GM12878 (cell line): ENCODE measurements at regions not wholly inside any gene's neighbourhood (a gene's known extent, or its start where the extent isn't known, plus 50 kb on each side); places are given as distances from the start of the nearest gene placed in this dataset.

ENCODE experiments used
- CEBPB ChIP-seq, 2 experiments: fragments of 150-350 bp in 1 of 2; IDR thresholded peaks; 2 replicates each; pipeline ENCODE4 v1.6.1; 2012 to 2014; ENCODE audit warnings: low read depth in 2 of 2, low read length in 2 of 2, borderline replicate concordance in 1 of 2, inconsistent platforms in 1 of 2
- EZH2 ChIP-seq: IDR thresholded peaks from 2 replicates; pipeline ENCODE4 v1.6.1; 2012; ENCODE audit warnings: low read depth, mild to moderate bottlenecking, control low read depth, inconsistent platforms, low read length, borderline replicate concordance; ENCODE audit not compliant: control insufficient read depth
- HDAC2 ChIP-seq: fragments of 200-600 bp; sonication (generic); IDR thresholded peaks from 2 replicates; pipeline ENCODE4 v1.6.1; 2017
- JUNB ChIP-seq: IDR thresholded peaks from 2 replicates; pipeline ENCODE4 v1.6.1; 2016; ENCODE audit warnings: antibody characterized with exemption, mild to moderate bottlenecking
- NRF1 ChIP-seq: conservative IDR thresholded peaks from 2 replicates; pipeline ENCODE4 v1.6.1; 2011; ENCODE audit warnings: mild to moderate bottlenecking, low read depth, low read length, improper control_type of control experiment
- POLR2A ChIP-seq: IDR thresholded peaks from 2 replicates; pipeline ENCODE4 v1.6.1; 2011; ENCODE audit warnings: low read depth, mild to moderate bottlenecking, low read length
- SIN3A ChIP-seq: IDR thresholded peaks from 2 replicates; pipeline ENCODE4 v1.6.1; 2012; ENCODE audit warnings: low read depth, low read length, improper control_type of control experiment
- SIX5 ChIP-seq: IDR thresholded peaks from 2 replicates; pipeline ENCODE4 v1.6.1; 2011; ENCODE audit warnings: mild to moderate bottlenecking, low read depth, low read length, moderate library complexity; ENCODE audit not compliant: severe bottlenecking
- TCF3 ChIP-seq: IDR thresholded peaks from 2 replicates; pipeline ENCODE4 v1.6.1; 2012; ENCODE audit warnings: low read depth, mild to moderate bottlenecking, low read length, borderline replicate concordance; ENCODE audit not compliant: insufficient read depth
- TF ChIP-seq, protein P1 (sequence below), 3 experiments: IDR thresholded peaks in 2 of 3; conservative IDR thresholded peaks in 1 of 3; 2 replicates each; pipeline ENCODE4 v1.5.1; 2011; ENCODE audit warnings: low read depth in 3 of 3, low read length in 3 of 3, mild to moderate bottlenecking in 3 of 3, control low read depth in 2 of 3, moderate library complexity in 2 of 3, inconsistent platforms in 1 of 3, mixed read lengths in 1 of 3; ENCODE audit not compliant: control insufficient read depth in 2 of 3, insufficient read depth in 1 of 3; ENCODE audit errors: extremely low read depth in 1 of 3
- TF ChIP-seq, protein P2 (sequence below): IDR thresholded peaks from 2 replicates; pipeline ENCODE4 v1.6.1; 2012; ENCODE audit warnings: low read depth, low read length, improper control_type of control experiment

DNA sequence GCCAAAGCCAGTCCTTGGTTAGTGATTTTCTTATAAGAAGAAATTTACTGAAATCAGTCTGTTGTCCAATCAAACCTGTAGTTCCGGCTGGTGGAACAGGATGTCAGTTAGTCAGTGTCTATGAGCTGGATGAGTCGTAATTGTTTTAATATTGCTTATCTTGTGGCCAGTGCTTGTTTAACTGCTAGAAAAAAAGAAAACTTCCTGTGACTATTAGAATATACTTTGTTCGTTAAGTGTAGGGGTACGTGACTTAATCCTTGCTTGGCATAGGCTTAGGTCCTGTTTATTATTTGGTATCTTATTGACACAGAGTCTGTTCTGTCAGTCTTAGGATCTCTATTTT is 1484.8 kb upstream of the MIR17HG start:
- no peak for TF ChIP-seq SIN3A
- no peak for TF ChIP-seq JUNB
- TF ChIP-seq SIX5, result no peak
- TF ChIP-seq, protein P1, sequence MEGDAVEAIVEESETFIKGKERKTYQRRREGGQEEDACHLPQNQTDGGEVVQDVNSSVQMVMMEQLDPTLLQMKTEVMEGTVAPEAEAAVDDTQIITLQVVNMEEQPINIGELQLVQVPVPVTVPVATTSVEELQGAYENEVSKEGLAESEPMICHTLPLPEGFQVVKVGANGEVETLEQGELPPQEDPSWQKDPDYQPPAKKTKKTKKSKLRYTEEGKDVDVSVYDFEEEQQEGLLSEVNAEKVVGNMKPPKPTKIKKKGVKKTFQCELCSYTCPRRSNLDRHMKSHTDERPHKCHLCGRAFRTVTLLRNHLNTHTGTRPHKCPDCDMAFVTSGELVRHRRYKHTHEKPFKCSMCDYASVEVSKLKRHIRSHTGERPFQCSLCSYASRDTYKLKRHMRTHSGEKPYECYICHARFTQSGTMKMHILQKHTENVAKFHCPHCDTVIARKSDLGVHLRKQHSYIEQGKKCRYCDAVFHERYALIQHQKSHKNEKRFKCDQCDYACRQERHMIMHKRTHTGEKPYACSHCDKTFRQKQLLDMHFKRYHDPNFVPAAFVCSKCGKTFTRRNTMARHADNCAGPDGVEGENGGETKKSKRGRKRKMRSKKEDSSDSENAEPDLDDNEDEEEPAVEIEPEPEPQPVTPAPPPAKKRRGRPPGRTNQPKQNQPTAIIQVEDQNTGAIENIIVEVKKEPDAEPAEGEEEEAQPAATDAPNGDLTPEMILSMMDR (IDR thresholded peaks at IDR 0.05 in 2 of 3, conservative IDR thresholded peaks at IDR 0.05 in 1 of 3; ENCODE audit: control insufficient read depth in 2 of 3, extremely low read depth in 1 of 3, insufficient read depth in 1 of 3, low read depth in 3 of 3, low read length in 3 of 3), result no peak
- no peak for TF ChIP-seq NRF1
- TF ChIP-seq POLR2A, result no peak
- no peak for TF ChIP-seq TCF3
- TF ChIP-seq, protein P2, sequence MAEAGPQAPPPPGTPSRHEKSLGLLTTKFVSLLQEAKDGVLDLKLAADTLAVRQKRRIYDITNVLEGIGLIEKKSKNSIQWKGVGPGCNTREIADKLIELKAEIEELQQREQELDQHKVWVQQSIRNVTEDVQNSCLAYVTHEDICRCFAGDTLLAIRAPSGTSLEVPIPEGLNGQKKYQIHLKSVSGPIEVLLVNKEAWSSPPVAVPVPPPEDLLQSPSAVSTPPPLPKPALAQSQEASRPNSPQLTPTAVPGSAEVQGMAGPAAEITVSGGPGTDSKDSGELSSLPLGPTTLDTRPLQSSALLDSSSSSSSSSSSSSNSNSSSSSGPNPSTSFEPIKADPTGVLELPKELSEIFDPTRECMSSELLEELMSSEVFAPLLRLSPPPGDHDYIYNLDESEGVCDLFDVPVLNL, result no peak
- TF ChIP-seq EZH2, result no peak
- no peak for TF ChIP-seq CEBPB (IDR thresholded peaks at IDR 0.05; ENCODE audit: borderline replicate concordance in 1 of 2, low read depth in 2 of 2, low read length in 2 of 2)
- no peak for TF ChIP-seq HDAC2
